ENCODE measurements at regions not wholly inside any gene's neighbourhood (a gene's known extent, or its start where the extent isn't known, plus 50 kb on each side); places are given as distances from the start of the nearest gene placed in this dataset.
"Not testable (repeated sequence)": the region's sequence is repeated elsewhere in the genome, so short reads cannot be mapped to it uniquely, and the experiment has no call there.

- no peak for DNase-seq (ENCODE audit: low read depth in 2 of 3, low spot score in 1 of 3)
These were observed 182.8 kb upstream of the HS3ST3A1 start for GRCh38 chr17:13784434-13785095.

GRCh38 chr17:13785981-13786598 is 184.4 kb upstream of the HS3ST3A1 start:
- no peak for DNase-seq (ENCODE audit: low read depth in 2 of 3, low spot score in 1 of 3)

GRCh38 chr17:13787636-13788035 is 185.9 kb upstream of the HS3ST3A1 start:
- no peak for DNase-seq (ENCODE audit: low read depth in 2 of 3, low spot score in 1 of 3)

GRCh38 chr17:13788385-13788784 is 186.7 kb upstream of the HS3ST3A1 start:
- DNase-seq (ENCODE audit: low read depth in 2 of 3, low spot score in 1 of 3), result no peak

GRCh38 chr17:13792314-13792713 is 190.6 kb upstream of the HS3ST3A1 start:
- DNase-seq (ENCODE audit: low read depth in 2 of 3, low spot score in 1 of 3), result no peak

DNA sequence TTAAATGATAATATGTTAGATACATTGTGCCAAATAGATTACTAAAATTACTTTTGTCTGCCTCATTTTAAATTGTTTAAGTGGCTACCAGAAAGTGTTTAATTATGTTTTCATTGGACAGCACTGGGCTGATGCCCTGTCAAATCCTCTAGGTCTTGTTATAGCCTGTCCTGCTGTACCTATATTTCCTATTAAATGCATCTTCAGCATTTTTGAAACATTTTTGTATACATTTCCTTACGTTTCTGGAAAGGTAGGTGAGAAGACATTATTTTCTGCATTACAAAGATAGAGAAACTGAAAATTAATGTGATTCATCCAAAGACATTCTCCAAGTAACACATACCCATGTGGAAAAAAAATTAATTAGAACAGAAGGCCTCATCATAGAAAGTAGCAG is 192.2 kb upstream of the HS3ST3A1 start:
- DNase-seq (ENCODE audit: low read depth in 2 of 3, low spot score in 1 of 3), result no peak

- DNase-seq (ENCODE audit: low read depth in 2 of 3, low spot score in 1 of 3), result no peak
These were observed 196.1 kb upstream of the HS3ST3A1 start for GRCh38 chr17:13797863-13798262.

- no peak for DNase-seq (ENCODE audit: low read depth in 2 of 3, low spot score in 1 of 3)
These were observed 204.4 kb upstream of the HS3ST3A1 start for GRCh38 chr17:13806092-13806491.

GRCh38 chr17:13807103-13807502 is 205.4 kb upstream of the HS3ST3A1 start:
- DNase-seq (ENCODE audit: low read depth in 2 of 3, low spot score in 1 of 3), result no peak

DNA sequence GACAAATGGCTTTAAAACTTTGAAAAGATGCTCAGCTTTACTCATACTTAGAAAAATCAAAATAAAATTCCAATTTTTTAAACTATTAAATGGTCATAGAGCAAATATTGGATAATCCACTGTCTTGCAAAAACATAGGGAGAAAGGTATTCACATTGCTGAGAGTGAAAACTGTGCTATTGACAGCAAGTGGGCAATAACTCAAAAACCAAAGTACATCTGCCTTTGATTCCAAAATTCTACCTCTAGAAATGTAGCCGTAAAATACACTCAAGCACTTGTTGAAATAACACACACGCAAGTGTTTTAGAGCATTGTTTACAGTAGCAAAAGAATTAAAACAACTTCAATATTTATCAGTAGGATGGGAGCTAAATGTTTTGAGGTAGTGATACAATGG is 210.6 kb upstream of the HS3ST3A1 start:
- DNase-seq (ENCODE audit: low read depth in 2 of 3, low spot score in 1 of 3), result no peak

- no peak for DNase-seq (ENCODE audit: low read depth in 2 of 3, low spot score in 1 of 3)
These were observed 211.9 kb upstream of the HS3ST3A1 start for GRCh38 chr17:13813347-13814240.

DNA sequence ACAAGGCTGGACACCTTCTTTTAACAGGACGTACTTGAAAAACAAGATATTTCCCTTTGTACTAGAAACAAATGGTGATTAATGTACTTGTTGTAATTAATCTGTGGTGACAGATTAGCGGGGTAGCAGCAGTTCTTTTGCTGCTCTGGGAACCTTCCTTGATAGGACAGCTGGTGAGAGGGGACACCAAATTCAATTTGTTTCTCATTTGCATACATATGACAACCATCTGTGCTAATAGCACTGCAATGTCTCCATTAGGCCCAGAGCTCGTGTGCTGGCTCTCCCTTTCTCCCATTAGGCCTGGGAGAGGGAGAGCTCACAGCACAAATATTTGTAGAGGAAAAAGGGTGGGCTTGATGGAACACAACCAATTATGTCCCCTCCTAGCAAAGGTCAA is 221.0 kb upstream of the HS3ST3A1 start:
- no peak for DNase-seq (ENCODE audit: low read depth in 2 of 3, low spot score in 1 of 3)

- DNase-seq (ENCODE audit: low read depth in 2 of 3, low spot score in 1 of 3), result no peak
These were observed 223.9 kb upstream of the HS3ST3A1 start for GRCh38 chr17:13825526-13826040.

GRCh38 chr17:13827118-13827517 is 225.4 kb upstream of the HS3ST3A1 start:
- DNase-seq (ENCODE audit: low read depth in 2 of 3, low spot score in 1 of 3), result no peak

- DNase-seq (ENCODE audit: low read depth in 2 of 3, low spot score in 1 of 3), result no peak
These were observed 232.2 kb upstream of the HS3ST3A1 start for GRCh38 chr17:13833921-13834320.

DNA sequence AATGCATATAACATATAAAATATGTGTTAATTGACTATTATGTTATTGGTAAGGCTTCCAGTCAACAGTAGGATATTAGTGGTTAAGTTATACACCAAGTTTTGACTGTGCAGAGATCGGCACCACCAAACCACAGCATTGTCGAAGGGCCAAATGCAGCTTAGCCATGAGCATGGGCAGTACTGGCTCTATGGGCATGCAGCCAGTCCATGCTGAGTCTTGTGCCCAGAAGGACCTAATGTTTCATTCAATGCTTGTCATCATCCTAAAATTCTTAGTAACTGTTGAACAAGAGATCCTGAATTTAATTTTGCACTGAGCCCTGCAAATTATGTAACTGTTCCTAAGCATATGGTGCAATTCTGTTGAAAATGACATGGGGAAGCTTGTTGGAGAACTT is 233.4 kb upstream of the HS3ST3A1 start:
- DNase-seq (ENCODE audit: low read depth in 2 of 3, low spot score in 1 of 3), result no peak

DNA sequence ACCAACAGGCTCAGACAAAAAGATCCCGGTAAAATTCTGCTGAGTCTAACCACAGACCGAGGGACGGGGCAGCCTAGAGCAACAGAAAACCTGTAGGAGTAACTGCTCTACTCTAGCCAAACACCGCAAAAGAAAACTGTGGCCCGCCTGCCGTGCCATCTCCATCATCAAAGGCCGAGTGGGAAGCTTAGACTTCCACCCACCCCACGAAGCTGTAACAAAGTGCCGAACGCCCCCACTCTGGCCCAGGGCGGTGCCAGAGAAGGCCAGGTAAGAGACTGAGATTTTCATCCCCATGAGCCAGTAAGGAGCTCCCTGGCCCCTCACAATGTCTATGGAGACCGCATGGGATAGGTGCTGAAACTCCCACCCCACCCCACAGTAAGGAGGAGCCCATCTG is 231.9 kb upstream of the COX10 start:
- no peak for DNase-seq (ENCODE audit: low read depth in 2 of 3, low spot score in 1 of 3)

DNA sequence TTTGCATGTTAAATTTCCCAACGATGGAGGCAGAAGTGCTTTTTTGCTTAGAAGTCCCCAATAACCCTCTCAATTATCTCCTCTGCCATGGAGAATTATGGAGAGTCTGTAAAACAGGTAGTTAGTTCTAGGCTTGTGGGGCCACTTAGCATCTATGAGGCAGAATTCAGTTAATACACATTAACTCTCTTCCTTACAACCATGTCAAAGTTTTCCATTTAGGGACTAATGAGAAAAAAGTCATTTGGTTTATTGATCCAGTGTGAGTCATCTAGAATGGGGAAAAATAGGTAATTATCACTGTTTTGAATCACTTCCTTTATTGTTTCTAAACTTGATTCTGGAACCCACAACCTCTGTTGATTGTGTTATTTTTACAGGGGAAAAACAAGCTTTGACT is 229.1 kb upstream of the COX10 start:
- DNase-seq (ENCODE audit: low read depth in 2 of 3, low spot score in 1 of 3), result no peak

DNA sequence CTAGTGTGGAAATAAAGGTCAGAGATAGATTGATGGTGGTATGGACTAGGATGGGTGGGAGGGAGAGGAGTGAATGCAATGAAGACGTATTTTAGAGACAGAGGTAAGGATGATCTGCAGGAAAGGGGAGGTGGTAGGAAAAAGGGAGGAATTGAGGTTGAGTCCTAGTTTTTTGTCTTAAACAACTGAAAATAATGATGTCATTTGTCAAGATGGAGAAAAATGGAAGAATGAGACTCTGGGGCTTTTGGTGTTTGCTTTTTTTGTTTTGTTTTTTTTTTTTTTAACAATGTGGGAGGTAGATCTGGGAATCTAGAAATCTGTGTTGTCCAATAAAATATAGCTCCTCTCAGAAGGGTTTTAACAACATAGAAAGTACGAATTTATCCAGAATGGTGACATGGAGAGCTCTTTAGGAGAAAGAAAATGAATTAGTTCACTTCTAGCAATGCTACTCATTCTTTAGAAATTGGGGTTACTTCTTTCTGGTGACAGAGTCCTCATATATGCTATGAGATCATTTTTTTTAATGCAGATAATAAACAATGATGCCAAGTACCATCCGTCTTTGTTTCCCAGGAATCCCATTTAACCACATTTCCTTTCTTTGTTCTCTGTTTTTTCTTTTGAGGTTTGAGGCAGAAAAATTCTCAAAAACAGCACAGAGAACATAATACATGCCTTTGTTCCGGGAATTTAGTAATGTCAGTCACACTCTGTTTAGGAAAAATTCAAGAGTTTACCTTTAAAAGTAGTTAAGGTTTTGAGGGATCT is 225.3 kb upstream of the COX10 start:
- DNase-seq (ENCODE audit: low read depth in 2 of 3, low spot score in 1 of 3), result no peak

- no peak for DNase-seq (ENCODE audit: low read depth in 2 of 3, low spot score in 1 of 3)
These were observed 217.4 kb upstream of the COX10 start for GRCh38 chr17:13851889-13852288.

GRCh38 chr17:13855730-13856129 is 213.6 kb upstream of the COX10 start:
- DNase-seq (ENCODE audit: low read depth in 2 of 3, low spot score in 1 of 3), result not testable (repeated sequence)
